Osteocyte (in vitro differentiated cells): ENCODE measurements at regions not wholly inside any gene's neighbourhood (a gene's known extent, or its start where the extent isn't known, plus 50 kb on each side); places are given as distances from the start of the nearest gene placed in this dataset.

Experiments
- DNase-seq: peaks from one replicate; pipeline ENCODE4 v3.0.0; 2021; ENCODE audit warnings: mixed read lengths; ENCODE audit not compliant: unreplicated experiment; ENCODE audit errors: extremely low spot score
- H3K27ac Mint-ChIP-seq: one replicate; pipeline ENCODE4 v1.8.0; 2021; ENCODE audit warnings: mild to moderate bottlenecking, mixed read lengths; ENCODE audit not compliant: unreplicated experiment
- H3K27me3 Mint-ChIP-seq: one replicate; pipeline ENCODE4 v1.8.0; 2021; ENCODE audit warnings: mixed read lengths; ENCODE audit not compliant: unreplicated experiment
- H3K36me3 Mint-ChIP-seq: one replicate; pipeline ENCODE4 v1.8.0; 2021; ENCODE audit warnings: mixed read lengths; ENCODE audit not compliant: unreplicated experiment
- H3K4me1 Mint-ChIP-seq: one replicate; pipeline ENCODE4 v1.8.0; 2021; ENCODE audit warnings: mixed read lengths; ENCODE audit not compliant: unreplicated experiment
- H3K4me3 Mint-ChIP-seq: one replicate; pipeline ENCODE4 v1.8.0; 2021; ENCODE audit warnings: mild to moderate bottlenecking, moderate library complexity, mixed read lengths; ENCODE audit not compliant: unreplicated experiment
- H3K9me3 Mint-ChIP-seq: one replicate; pipeline ENCODE4 v1.8.0; 2021; ENCODE audit warnings: mixed read lengths; ENCODE audit not compliant: unreplicated experiment
- CTCF ChIP-seq: fragments of 200-600 bp; sonication (generic); IDR thresholded peaks from 2 replicates; pipeline ENCODE4 v1.5.0; 2021; ENCODE audit warnings: antibody characterized with exemption, mild to moderate bottlenecking, moderate library complexity

- Mint-ChIP-seq H3K27me3 (peaks cover 13% of the 10 kb centered on the region), H3K36me3 (no peaks in the 10 kb centered on the region), H3K4me3 (no peak overlapping the region), H3K27ac (no peak overlapping the region), H3K9me3 (no peaks in the 10 kb centered on the region), H3K4me1 (no peaks in the 10 kb centered on the region)
- TF ChIP-seq CTCF, result no peak
- DNase-seq, result no peak
These were observed 111.7 kb upstream of the VEPH1 start for GRCh38 chr3:157614896-157615295.

DNA sequence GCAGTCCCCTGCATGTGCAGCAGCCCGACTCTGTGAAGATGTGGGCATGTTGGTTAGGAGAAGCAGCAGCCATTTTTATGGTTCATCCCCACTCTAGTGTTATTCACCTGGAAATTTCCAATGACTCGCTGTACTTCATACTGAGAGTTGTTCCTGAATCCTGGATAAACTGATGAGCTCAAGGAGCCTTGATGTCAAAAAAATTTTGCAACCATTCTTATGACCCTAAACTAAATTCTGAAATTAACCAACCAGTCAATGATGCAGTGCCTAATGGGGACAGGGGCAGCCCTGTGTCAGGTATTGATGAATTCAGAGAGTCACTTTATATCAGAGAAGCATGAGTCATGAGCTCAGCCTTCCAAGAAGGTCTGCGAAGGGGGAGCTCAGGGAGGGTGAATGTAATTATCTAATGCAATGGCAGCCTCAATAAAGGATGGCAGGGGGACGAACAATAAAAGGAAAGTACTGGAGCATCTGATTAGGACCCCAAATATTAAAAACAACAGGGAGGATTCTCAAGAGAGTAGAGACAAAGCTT lies 108.4 kb upstream of the VEPH1 start:
- no peak for TF ChIP-seq CTCF
- H3K27ac Mint-ChIP-seq, result no peak overlapping the region
- DNase-seq, result no peak

DNA sequence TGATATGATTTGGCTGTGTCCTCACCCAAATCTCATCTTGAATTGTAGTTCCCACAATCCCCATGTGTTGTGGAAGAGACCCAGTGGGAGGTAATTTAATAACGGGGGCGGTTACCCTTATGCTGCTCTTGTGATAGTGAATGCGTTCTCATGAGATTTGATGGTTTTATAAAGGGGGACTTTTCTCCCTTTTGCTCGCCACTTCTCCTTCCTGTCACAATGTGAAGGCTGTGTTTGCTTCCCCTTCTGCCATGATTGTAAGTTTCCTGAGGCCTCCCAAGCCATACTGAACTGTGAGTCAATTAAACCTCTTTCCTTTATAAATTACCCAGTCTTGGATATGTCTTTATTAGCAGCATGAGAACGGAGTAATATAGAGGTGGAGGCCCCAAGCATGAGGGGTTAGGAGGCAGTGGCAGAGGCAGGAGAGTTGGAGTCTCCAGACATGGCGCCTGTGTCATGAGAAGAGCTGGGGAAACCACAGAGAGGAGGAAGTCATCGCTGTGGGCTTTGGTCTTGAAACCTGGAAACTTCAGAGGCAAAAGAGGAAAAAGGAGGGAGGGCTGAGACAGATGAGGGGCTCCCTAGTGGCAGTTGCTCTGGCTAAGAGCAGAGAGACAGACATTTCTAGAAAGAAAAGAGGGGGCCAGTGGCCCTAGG lies 107.8 kb upstream of the VEPH1 start:
- no peaks in the 10 kb centered on the region for H3K9me3 Mint-ChIP-seq
- no peak overlapping the region for H3K27ac Mint-ChIP-seq
- H3K27me3 Mint-ChIP-seq, result peaks cover 11% of the 10 kb centered on the region
- H3K36me3 Mint-ChIP-seq, result no peaks in the 10 kb centered on the region
- H3K4me1 Mint-ChIP-seq, result peaks cover 2% of the 10 kb centered on the region
- no peak for TF ChIP-seq CTCF
- no peak for DNase-seq
- no peak overlapping the region for H3K4me3 Mint-ChIP-seq

More for the DNA sequence above, 108.4 kb upstream of the VEPH1 start:
- H3K27me3 Mint-ChIP-seq, result peaks cover 9% of the 10 kb centered on the region
- H3K4me1 Mint-ChIP-seq, result peaks cover 2% of the 10 kb centered on the region
- H3K9me3 Mint-ChIP-seq, result no peaks in the 10 kb centered on the region
- no peak overlapping the region for H3K4me3 Mint-ChIP-seq
- H3K36me3 Mint-ChIP-seq, result no peaks in the 10 kb centered on the region

DNA sequence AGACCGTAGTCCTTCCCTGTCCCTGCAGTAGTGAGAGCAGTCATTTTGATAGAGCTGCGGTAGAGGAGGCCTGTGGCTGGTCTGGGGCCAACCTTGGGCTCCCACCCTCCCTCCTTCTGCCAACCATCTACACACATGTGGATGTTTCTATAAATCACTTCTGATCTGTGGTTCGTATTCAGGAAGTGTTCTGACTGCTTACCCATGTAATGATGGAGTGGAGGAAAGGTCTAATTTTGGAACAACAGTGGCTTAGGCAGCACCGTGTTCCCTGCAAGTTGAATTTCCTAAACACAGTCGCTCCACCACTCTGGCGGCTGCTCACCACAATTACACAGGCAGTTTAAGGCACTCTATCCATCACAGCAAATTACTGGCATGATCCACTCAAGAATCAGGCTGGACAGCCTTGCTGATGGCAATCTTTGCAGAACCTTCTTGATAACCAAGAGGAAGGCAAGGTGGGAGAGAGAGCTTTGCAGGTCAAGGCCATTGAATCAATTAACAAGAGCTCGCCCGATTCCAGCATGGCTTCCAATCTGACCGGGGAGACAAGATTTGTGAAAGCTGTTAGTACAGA lies 104.7 kb upstream of the VEPH1 start:
- Mint-ChIP-seq H3K27me3 (peaks cover 19% of the 10 kb centered on the region), H3K4me3 (no peak overlapping the region), H3K9me3 (no peaks in the 10 kb centered on the region), H3K36me3 (no peaks in the 10 kb centered on the region), H3K4me1 (peaks cover 2% of the 10 kb centered on the region), H3K27ac (no peak overlapping the region)
- no peak for TF ChIP-seq CTCF
- DNase-seq, result no peak

GRCh38 chr3:157606852-157607197 lies 103.6 kb upstream of the VEPH1 start:
- DNase-seq, result no peak
- TF ChIP-seq CTCF, result no peak
- Mint-ChIP-seq H3K36me3 (no peaks in the 10 kb centered on the region), H3K27ac (no peak overlapping the region), H3K9me3 (no peaks in the 10 kb centered on the region), H3K27me3 (peaks cover 19% of the 10 kb centered on the region), H3K4me1 (peaks cover 2% of the 10 kb centered on the region), H3K4me3 (no peak overlapping the region)
